ENCODE measurements at regions not wholly inside any gene's neighbourhood (a gene's known extent, or its start where the extent isn't known, plus 50 kb on each side); places are given as distances from the start of the nearest gene placed in this dataset.

DNA sequence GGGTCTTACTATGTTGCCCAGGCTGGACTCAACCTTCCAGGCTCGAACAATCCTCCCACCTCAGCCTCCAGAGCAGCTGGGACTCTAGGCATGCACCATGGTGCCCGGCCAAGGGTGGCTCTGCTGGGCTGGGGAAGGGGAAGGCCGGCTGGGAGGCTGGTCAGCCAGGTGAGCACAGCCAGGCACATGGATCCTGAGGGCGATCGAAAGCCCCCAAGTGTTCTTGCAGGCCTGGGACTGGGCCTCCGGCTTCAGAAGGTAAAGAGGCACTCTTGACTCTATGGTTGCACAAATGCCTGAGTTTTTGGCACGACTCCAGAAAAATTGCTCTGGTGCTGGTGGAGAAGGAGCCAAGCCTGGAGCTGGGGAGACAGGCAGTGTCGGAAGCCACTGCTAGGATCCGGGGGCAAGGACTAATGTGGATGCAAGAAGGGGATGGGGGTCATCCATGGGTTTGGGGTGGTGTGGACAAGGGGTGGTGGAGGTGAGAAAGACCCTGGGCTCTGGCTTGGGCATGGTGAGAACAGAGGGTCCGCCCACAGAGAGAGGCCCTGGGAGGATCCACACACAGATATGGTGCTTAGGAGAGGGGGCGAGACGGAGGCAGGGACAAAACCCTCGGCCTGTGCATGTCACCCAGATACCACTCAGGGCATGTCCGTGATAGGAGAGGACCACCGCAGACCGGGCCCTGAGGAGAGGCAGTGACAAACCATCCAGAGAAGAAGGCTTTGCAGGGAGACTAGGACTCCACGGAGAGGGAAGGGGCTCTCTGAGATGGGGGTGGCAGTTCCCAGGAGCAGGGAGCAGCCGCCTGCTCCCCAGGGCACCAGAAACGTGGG is 51.1 kb upstream of the COL5A1 start:
- DNase-seq: no peak

DNA sequence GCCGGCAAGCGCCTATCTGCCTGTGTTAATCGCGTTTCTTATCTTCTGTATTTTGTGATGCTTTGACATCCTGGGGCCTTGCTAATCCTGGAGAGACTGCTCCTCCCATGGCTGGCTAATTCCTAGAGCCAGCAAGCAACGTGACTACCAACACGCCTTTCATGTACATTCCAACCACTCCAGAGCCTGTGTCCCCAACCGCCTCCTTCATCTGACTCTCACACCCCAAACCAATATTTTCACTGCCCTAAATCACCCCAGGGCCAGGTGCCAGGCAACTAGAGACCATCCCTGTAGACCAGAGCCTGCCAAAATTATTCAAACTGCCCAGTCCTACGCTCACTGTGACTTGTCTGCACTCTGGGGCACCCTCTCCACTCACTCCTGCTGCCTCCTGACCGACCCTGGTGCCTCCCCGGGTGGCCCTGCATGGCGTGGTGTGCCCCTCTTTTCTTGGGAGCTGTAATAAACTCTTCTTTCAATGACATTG is 50.5 kb upstream of the COL5A1 start:
- DNase-seq: no peak

DNA sequence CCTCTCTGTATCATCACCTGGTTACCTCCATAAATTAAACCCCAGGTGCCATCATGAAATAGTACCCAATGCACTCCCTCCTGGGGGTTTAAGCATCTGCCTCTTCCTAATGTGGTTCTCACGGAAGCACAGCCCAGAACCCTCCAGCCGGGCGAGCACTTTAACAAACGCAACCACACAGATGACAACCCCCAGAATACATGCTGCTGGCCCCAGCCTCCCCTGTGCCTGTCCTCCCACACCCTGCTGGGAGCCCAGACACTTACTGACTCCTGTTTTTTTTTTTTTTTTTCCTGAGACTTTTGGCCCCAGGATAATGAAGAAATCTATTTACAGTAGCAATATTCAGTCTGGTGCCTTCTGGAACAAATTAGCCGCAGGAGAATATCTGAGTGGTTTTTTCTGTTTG is 50.0 kb upstream of the COL5A1 start:
- no peak for DNase-seq

Data from KG1 (cell line).